Stimulated activated CD8-positive, alpha-beta memory T cell treated with anti-CD3 and anti-CD28 coated beads, Interleukin-4, amount 100 ng/mL, for 48 hours (primary cell): ENCODE measurements at regions not wholly inside any gene's neighbourhood (a gene's known extent, or its start where the extent isn't known, plus 50 kb on each side); places are given as distances from the start of the nearest gene placed in this dataset.
"Not testable (repeated sequence)": the region's sequence is repeated elsewhere in the genome, so short reads cannot be mapped to it uniquely, and the experiment has no call there.

ENCODE experiments used
- DNase-seq: peaks from one replicate; pipeline ENCODE4 v3.0.0-alpha.2; 2020

DNA sequence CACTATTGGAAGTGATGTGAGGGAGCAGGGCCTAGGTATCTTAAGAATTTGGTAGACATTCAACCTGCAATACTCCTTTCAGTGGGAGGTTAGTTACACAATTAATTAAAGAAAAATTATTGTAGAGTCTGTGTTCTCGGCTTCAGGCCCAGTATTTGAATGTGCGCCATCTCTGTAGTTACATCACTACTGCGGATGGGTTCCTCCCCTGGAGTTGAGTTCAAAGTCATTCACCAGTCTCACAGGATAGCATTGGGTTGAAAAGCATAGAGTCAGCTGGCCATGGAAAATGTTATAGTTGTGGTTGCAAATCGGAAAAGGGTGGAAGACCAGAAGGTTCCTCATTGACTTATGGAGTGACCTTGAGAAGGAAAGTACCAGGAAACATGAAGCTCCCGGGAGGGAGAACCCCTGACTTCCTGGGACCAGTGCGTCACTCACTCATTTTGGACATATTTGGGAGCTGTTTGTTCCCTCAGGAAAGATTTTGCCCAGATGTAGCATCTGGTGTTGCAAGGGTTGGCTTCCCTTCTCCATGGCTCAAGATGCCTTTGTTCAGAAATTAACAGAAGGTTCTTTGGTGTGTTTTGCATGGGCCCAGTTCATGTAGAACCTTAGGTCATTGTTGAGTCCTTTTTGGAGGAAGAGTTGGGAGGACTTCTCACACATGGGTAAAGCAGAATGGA is 111.8 kb downstream of the SRGAP2 start:
- not testable (repeated sequence) for DNase-seq

GRCh38 chr1:206316901-206317300 is 113.6 kb downstream of the SRGAP2 start:
- DNase-seq = not testable (repeated sequence)

- DNase-seq = not testable (repeated sequence)
Observed at GRCh38 chr1:206317878-206318514, 114.7 kb downstream of the SRGAP2 start.

DNA sequence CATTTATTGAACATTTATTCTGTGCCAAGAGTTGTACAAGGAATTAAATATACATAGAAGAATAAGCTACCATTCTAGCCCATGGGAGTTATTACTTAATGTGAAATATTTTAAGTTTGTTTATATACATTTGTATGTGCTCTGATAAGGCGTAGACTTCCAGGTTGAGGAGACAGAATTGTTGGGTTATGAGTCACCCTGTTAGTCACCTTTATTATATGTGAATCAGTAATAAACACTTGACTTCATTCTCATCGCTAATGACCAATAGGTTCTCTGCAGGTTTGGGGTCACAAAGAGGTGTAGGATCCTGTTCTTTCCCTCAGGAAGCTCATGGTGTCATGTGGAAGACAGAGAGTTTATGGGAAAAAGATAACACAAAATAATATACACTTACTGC is 116.9 kb downstream of the SRGAP2 start:
- not testable (repeated sequence) for DNase-seq

- DNase-seq = not testable (repeated sequence)
Observed at GRCh38 chr1:206326159-206326939, 123.0 kb downstream of the SRGAP2 start.

DNA sequence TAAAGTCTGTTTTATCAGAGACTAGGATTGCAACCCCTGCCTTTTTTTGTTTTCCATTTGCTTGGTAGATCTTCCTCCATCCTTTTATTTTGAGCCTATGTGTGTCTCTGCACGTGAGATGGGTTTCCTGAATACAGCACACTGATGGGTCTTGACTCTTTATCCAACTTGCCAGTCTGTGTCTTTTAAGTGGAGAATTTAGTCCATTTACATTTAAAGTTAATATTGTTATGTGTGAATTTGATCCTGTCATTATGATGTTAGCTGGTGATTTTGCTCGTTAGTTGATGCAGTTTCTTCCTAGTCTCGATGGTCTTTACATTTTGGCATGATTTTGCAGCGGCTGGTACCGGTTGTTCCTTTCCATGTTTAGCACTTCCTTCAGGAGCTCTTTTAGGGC is 128.3 kb downstream of the SRGAP2 start:
- not testable (repeated sequence) for DNase-seq

DNA sequence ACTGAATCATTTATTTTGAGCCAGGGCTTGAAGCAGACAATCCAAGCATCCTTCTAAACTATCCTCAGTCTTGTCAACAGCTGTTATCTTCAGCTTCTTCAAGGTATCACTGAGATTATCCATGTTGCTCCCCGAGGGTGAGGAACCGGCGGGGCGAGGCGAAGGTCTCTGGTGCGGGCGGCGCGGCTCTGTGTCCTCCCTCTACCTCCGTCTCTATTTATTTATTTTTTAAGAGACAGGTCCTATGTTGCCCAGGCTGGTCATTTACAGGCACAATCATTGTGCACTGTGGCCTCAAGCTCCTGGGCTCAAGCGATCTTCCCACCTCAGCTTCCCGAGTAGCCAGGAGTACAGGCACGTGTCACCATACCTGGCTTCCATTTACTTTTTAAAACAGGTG is 130.0 kb downstream of the SRGAP2 start:
- DNase-seq = not testable (repeated sequence)

GRCh38 chr1:206333897-206334296 is 130.6 kb downstream of the SRGAP2 start:
- not testable (repeated sequence) for DNase-seq

DNA sequence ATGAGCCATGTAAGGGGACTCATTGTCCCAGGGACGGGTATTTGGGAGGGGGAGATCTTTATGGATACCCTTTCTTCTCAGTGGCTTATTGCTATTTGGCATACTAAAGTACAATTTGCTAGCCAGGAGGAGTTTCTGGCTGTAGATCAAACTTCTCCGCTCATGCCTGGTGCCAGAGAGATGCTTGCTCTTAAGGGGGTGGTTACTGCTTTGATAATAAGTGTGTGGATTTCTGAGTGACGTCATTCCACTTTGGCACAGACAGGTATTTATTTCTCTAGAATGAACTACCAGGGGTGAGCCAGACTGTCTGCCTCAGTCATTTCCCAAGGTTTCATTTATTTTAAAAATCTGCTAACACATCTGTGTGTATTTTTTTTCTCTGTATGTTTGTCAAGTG is 131.1 kb downstream of the SRGAP2 start:
- not testable (repeated sequence) for DNase-seq

DNA sequence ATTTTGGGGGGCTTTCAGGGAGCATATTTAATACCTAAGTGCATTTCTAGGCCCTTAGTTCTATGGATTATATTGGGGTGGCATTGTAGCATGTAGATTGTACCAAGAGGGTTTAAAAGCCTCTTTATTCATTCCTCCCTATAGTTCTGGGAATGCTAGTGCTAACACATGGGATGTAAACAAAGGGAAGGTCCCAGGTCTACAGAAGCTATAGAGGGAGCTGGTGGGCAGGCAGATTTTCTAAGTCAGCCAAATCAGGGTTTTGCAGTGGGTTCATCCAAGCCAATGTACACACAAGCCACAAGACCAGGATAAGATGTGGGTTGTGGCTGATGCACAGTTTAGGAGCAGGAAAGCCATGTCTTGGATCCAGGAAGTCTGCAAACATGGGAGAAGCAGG is 131.8 kb downstream of the SRGAP2 start:
- not testable (repeated sequence) for DNase-seq

- not testable (repeated sequence) for DNase-seq
Observed at GRCh38 chr1:206335875-206336846, 132.8 kb downstream of the SRGAP2 start.

GRCh38 chr1:206337024-206337423 is 133.3 kb upstream of the IKBKE start:
- DNase-seq = not testable (repeated sequence)

- not testable (repeated sequence) for DNase-seq
Observed at GRCh38 chr1:206350493-206351275, 119.6 kb upstream of the IKBKE start.

DNA sequence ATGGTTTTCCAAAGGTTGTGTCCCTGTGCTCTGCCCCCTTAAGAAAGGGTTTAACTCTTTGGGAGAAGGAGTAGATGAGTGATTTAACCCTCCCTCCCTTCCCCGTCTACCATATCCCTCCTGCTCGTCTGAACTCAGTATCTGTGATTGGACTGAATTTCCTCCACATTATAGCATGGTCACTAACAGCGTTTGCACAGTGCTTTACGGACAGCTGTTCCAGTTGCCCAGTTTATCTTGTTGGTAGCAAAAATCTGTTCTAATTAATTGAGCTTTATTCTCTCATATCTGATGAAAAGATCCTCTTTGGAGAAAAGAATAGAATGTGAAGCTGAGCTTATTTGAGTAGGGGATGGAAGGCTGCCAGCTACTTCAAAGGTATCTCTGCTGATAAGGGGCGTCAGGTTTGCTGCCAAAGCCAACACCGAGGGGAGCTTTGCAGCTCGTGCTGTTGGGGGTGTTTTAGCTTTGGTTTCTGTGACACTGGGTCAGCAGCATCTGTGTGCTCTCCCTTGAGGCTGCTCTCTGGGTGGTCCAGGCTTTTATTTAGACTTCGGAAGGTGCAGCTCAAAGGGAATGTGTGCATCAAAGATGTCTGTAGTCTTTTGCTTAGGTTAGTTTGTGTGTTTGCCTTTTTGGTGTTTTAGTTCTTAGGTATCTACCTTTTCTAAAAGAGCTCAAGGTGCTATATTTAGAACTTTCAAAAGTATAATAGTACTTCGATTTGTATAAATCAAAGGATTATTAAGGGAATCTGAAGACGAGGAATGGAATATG is 118.8 kb upstream of the IKBKE start:
- DNase-seq = not testable (repeated sequence)

- DNase-seq = not testable (repeated sequence)
Observed at GRCh38 chr1:206356310-206356709, 114.0 kb upstream of the IKBKE start.

GRCh38 chr1:206357962-206358361 is 112.3 kb upstream of the IKBKE start:
- DNase-seq = peak; percentile 64

- DNase-seq = not testable (repeated sequence)
Observed at GRCh38 chr1:206358771-206359170, 111.5 kb upstream of the IKBKE start.

DNA sequence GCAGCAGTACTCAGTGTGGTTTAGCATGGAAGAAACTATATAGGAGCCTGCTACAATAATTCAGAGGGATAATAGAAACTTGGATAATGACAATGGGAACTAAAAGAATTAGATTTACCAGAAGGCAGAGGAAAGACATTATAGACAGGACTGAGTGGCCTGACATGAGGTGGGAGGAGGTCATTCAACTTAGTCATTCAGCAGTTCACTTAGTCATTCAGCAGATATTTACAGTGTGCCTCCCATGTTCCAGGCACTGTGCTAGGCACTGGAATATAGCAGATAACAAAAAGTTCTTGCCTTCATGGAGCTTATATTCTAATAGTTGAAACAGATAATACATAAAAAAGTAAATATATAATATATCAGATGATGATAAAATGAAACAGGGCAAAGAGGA is 110.9 kb upstream of the IKBKE start:
- not testable (repeated sequence) for DNase-seq

- not testable (repeated sequence) for DNase-seq
Observed at GRCh38 chr1:206361978-206362543, 108.2 kb upstream of the IKBKE start.

DNA sequence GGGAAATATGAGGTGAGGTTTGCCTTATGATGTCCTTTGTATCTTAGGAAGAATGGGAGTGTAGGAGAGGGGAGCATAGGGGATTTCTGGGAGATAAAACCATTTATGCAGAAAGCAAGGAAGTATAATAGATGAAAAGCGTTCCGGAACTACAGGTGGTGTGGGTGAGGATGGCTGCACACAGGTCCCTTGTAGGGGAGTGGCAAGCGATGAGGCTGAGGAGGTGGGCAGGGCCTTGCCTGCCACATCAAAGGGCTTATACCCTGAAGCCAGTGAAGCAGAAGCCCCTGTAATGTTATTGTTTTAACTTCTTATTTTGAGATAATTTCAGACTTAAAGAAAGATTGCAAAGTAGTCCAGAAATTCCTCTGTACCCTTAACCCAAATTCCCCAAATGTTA is 107.3 kb upstream of the IKBKE start:
- DNase-seq = not testable (repeated sequence)
